ENCODE measurements at regions not wholly inside any gene's neighbourhood (a gene's known extent, or its start where the extent isn't known, plus 50 kb on each side); places are given as distances from the start of the nearest gene placed in this dataset.
A peak's percentile ranks its signal among the peaks of the same experiment; 100 is the strongest.

- peak; percentile 58 for DNase-seq (ENCODE audit: low read depth)
These were observed 218.1 kb upstream of the CD180 start for GRCh38 chr5:67414712-67415111.

GRCh38 chr5:67413721-67414120 lies 217.1 kb upstream of the CD180 start:
- no peak overlapping the region for H3K4me3 ChIP-seq (ENCODE audit: low read length)
- no peak for DNase-seq (ENCODE audit: low read depth)
- TF ChIP-seq CTCF (IDR thresholded peaks at IDR 0.05; ENCODE audit: insufficient read depth, low read depth, low read length, missing control alignments), result no peak

More at GRCh38 chr5:67414712-67415111, 218.1 kb upstream of the CD180 start:
- H3K4me3 ChIP-seq (ENCODE audit: low read length), result no peak overlapping the region
- TF ChIP-seq CTCF (IDR thresholded peaks at IDR 0.05; ENCODE audit: insufficient read depth, low read depth, low read length, missing control alignments), result no peak

GRCh38 chr5:67409126-67409777 lies 212.7 kb upstream of the CD180 start:
- H3K4me3 ChIP-seq (ENCODE audit: low read length), result no peak overlapping the region
- TF ChIP-seq CTCF (IDR thresholded peaks at IDR 0.05; ENCODE audit: insufficient read depth, low read depth, low read length, missing control alignments), result no peak
- DNase-seq (ENCODE audit: low read depth), result no peak

GRCh38 chr5:67407979-67408378 lies 211.4 kb upstream of the CD180 start:
- no peak for TF ChIP-seq CTCF (IDR thresholded peaks at IDR 0.05; ENCODE audit: insufficient read depth, low read depth, low read length, missing control alignments)
- DNase-seq (ENCODE audit: low read depth), result no peak

GRCh38 chr5:67405755-67406154 lies 209.2 kb upstream of the CD180 start:
- DNase-seq (ENCODE audit: low read depth), result no peak
- TF ChIP-seq CTCF (IDR thresholded peaks at IDR 0.05; ENCODE audit: insufficient read depth, low read depth, low read length, missing control alignments), result no peak
- H3K4me3 ChIP-seq (ENCODE audit: low read length), result no peak overlapping the region

More at GRCh38 chr5:67407979-67408378, 211.4 kb upstream of the CD180 start:
- no peak overlapping the region for H3K4me3 ChIP-seq (ENCODE audit: low read length)

GRCh38 chr5:67405101-67405364 lies 208.4 kb upstream of the CD180 start:
- no peak overlapping the region for H3K4me3 ChIP-seq (ENCODE audit: low read length)
- TF ChIP-seq CTCF (IDR thresholded peaks at IDR 0.05; ENCODE audit: insufficient read depth, low read depth, low read length, missing control alignments), result no peak
- no peak for DNase-seq (ENCODE audit: low read depth)
